Esophagus muscularis mucosa (tissue), 4 donors: ENCODE measurements at regions not wholly inside any gene's neighbourhood (a gene's known extent, or its start where the extent isn't known, plus 50 kb on each side); places are given as distances from the start of the nearest gene placed in this dataset.

ENCODE experiments used
- DNase-seq: peaks from one replicate; pipeline ENCODE4 v3.0.0-alpha.2; 2017; ENCODE audit errors: extremely low spot score
- H3K27ac ChIP-seq, 4 donors: fragments of 200-600 bp; sonication (generic); replicated peaks in 1 of 4; 1 replicate in 3 of 4; 2 replicates in 1 of 4; pipeline ENCODE4 v1.5.1; 2016 to 2019; ENCODE audit warnings: mild to moderate bottlenecking in 1 of 4
- H3K27me3 ChIP-seq, 4 donors: fragments of 200-600 bp; sonication (generic); one replicate each; pipeline versions ENCODE4 v1.5.1 to v1.6.0; 2016 to 2019
- H3K36me3 ChIP-seq, 4 donors: fragments of 200-600 bp; sonication (generic); one replicate each; pipeline ENCODE4 v1.5.1; 2016 to 2019
- H3K4me1 ChIP-seq, 4 donors: fragments of 200-600 bp; sonication (generic); one replicate each; pipeline ENCODE4 v1.5.1; 2016 to 2019
- H3K4me3 ChIP-seq, 4 donors: fragments of 200-600 bp; sonication (generic); 1 replicate in 2 of 4; 2 replicates in 2 of 4; pipeline ENCODE4 v1.5.1; 2016 to 2019; ENCODE audit warnings: mild to moderate bottlenecking in 4 of 4, moderate library complexity in 1 of 4
- H3K9me3 ChIP-seq, 4 donors: fragments of 200-600 bp; sonication (generic); 1 replicate in 3 of 4; 2 replicates in 1 of 4; pipeline ENCODE4 v1.5.1; 2016 to 2019
- EP300 ChIP-seq: sonication (generic); formaldehyde crosslinking; IDR thresholded peaks from one replicate; pipeline ENCODE4 v1.6.1; 2017; ENCODE audit warnings: antibody characterized with exemption
- POLR2A ChIP-seq: fragments of 450-650 bp; IDR thresholded peaks from one replicate; pipeline ENCODE4 v1.6.1; 2017; ENCODE audit warnings: antibody characterized with exemption, moderate library complexity, mild to moderate bottlenecking, low read depth
- POLR2AphosphoS5 ChIP-seq, 2 donors: sonication (generic); formaldehyde crosslinking; IDR thresholded peaks; one replicate each; pipeline ENCODE4 v1.6.1; 2017; ENCODE audit warnings: antibody characterized with exemption in 2 of 2
- WGBS: methylation state at CpG from one replicate; pipeline ENCODE4 v1.1.5; 2018; 5-methylcytosine and 5-hydroxymethylcytosine counted together
- intact Hi-C: fragments of 100-400 bp; cut with DNase I; formaldehyde crosslinking; loops from one replicate; pipeline ENCODE4 v1.15.1; 2023
- TF ChIP-seq, protein P1 (sequence below), 3 experiments: fragments of 200-600 bp in 2 of 3; fragments of 450-650 bp in 1 of 3; sonication (generic) in 2 of 3; IDR thresholded peaks; one replicate each; pipeline ENCODE4 v1.5.1; 2017 to 2019; ENCODE audit warnings: antibody characterized with exemption in 3 of 3, mild to moderate bottlenecking in 2 of 3, moderate library complexity in 1 of 3

DNA sequence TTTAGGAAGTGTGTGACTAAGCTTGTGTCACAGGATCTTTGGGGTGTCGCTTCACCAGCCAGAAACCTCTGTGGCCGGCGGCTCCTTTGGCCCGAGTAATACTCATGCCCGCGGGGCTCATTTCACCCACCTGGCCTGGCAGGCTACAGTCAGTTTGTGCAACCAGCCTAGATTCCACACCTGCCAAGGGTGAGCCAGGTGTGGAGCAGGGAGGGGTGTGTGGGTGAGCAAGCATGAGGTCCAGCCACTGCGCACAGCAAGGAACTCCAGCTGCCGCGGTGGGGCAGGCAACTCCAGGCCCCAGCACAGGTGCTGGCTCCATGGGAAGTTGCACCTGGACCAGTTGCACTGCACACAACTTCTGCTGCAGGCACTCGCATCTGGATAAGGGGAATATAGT is 462.3 kb upstream of the LRFN5 start:
- H3K27ac ChIP-seq = no peak overlapping the region
- no peaks in the 10 kb centered on the region for H3K9me3 ChIP-seq
- no peaks in the 10 kb centered on the region for H3K4me1 ChIP-seq
- H3K27me3 ChIP-seq = no peaks in the 10 kb centered on the region
- no peak for TF ChIP-seq POLR2AphosphoS5 (IDR thresholded peaks at IDR 0.05)
- no peak for TF ChIP-seq POLR2A
- TF ChIP-seq, protein P1, sequence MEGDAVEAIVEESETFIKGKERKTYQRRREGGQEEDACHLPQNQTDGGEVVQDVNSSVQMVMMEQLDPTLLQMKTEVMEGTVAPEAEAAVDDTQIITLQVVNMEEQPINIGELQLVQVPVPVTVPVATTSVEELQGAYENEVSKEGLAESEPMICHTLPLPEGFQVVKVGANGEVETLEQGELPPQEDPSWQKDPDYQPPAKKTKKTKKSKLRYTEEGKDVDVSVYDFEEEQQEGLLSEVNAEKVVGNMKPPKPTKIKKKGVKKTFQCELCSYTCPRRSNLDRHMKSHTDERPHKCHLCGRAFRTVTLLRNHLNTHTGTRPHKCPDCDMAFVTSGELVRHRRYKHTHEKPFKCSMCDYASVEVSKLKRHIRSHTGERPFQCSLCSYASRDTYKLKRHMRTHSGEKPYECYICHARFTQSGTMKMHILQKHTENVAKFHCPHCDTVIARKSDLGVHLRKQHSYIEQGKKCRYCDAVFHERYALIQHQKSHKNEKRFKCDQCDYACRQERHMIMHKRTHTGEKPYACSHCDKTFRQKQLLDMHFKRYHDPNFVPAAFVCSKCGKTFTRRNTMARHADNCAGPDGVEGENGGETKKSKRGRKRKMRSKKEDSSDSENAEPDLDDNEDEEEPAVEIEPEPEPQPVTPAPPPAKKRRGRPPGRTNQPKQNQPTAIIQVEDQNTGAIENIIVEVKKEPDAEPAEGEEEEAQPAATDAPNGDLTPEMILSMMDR (IDR thresholded peaks at IDR 0.05) = no peak
- TF ChIP-seq EP300 = no peak
- 100% methylated on average over 5 of the region's 10 CpGs for WGBS
- H3K36me3 ChIP-seq = no peaks in the 10 kb centered on the region
- no peak overlapping the region for H3K4me3 ChIP-seq
- no peak for DNase-seq
- intact Hi-C loops = no loop called here

- intact Hi-C loops = no loop called here
- no peaks in the 10 kb centered on the region for H3K36me3 ChIP-seq
- TF ChIP-seq, protein P1 (IDR thresholded peaks at IDR 0.05) = no peak
- no peak for TF ChIP-seq EP300
- TF ChIP-seq POLR2AphosphoS5 (IDR thresholded peaks at IDR 0.05) = no peak
- TF ChIP-seq POLR2A = no peak
- H3K27ac ChIP-seq = no peak overlapping the region
- WGBS = 91% methylated on average over 2 of the region's 2 CpGs
- no peaks in the 10 kb centered on the region for H3K27me3 ChIP-seq
- H3K4me3 ChIP-seq = no peak overlapping the region
- no peak for DNase-seq
- H3K4me1 ChIP-seq = no peaks in the 10 kb centered on the region
- H3K9me3 ChIP-seq = no peaks in the 10 kb centered on the region
Observed at GRCh38 chr14:41137741-41138140, 468.9 kb upstream of the LRFN5 start.

DNA sequence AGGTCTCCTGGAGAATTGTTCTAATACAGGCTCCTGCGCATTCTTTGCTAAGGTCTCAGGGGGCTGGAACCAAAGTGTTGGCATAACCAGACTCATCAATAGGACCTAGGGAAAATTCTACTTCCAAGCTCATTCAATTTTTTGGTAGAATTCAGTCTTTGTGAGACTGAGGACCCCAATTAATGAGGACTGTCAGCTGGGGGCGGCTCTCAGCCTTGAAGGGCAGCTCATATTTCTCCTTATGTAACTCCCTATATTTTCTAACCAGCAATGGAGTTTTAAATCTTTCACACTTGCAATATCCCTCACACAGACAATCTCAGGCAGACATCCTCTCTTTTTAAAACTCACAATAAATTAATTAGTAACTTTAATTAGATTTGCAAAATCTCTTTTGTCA is 476.4 kb upstream of the LRFN5 start:
- 86% methylated on average over 2 of the region's 2 CpGs for whole genome bisulfite sequencing
- H3K27me3 ChIP-seq = no peaks in the 10 kb centered on the region
- intact Hi-C loops = no loop called here
- no peaks in the 10 kb centered on the region for H3K4me1 ChIP-seq
- no peaks in the 10 kb centered on the region for H3K36me3 ChIP-seq
- DNase-seq = no peak
- no peak for TF ChIP-seq POLR2A
- H3K9me3 ChIP-seq = no peaks in the 10 kb centered on the region
- H3K27ac ChIP-seq = no peak overlapping the region
- no peak overlapping the region for H3K4me3 ChIP-seq

- intact Hi-C loops = no loop called here
- H3K27me3 ChIP-seq = no peaks in the 10 kb centered on the region
- 60% methylated on average over 4 of the region's 4 CpGs for WGBS
Observed at GRCh38 chr14:41120402-41120801, 486.3 kb upstream of the LRFN5 start.

GRCh38 chr14:41096131-41096530 is 510.5 kb upstream of the LRFN5 start:
- no peak for DNase-seq
- H3K4me1 ChIP-seq = no peaks in the 10 kb centered on the region
- intact Hi-C loops = no loop called here
- WGBS = 83% methylated on average over 4 of the region's 4 CpGs
- H3K9me3 ChIP-seq = no peaks in the 10 kb centered on the region
- no peaks in the 10 kb centered on the region for H3K27me3 ChIP-seq
- H3K4me3 ChIP-seq = no peak overlapping the region
- TF ChIP-seq, protein P1 (IDR thresholded peaks at IDR 0.05) = no peak
- TF ChIP-seq EP300 (no peak), POLR2AphosphoS5 (IDR thresholded peaks at IDR 0.05) (no peak), POLR2A (no peak)
- no peaks in the 10 kb centered on the region for H3K36me3 ChIP-seq
- H3K27ac ChIP-seq = no peak overlapping the region

More at GRCh38 chr14:41120402-41120801, 486.3 kb upstream of the LRFN5 start:
- H3K9me3 ChIP-seq = no peaks in the 10 kb centered on the region
- no peaks in the 10 kb centered on the region for H3K4me1 ChIP-seq
- no peak for DNase-seq
- no peak overlapping the region for H3K27ac ChIP-seq
- TF ChIP-seq POLR2AphosphoS5 (IDR thresholded peaks at IDR 0.05) (no peak), POLR2A (no peak), EP300 (no peak)
- TF ChIP-seq, protein P1 (IDR thresholded peaks at IDR 0.05) = no peak
- H3K36me3 ChIP-seq = no peaks in the 10 kb centered on the region
- H3K4me3 ChIP-seq = no peak overlapping the region
